CD4-positive, CD25-positive, alpha-beta regulatory T cell (primary cell): ENCODE measurements at regions not wholly inside any gene's neighbourhood (a gene's known extent, or its start where the extent isn't known, plus 50 kb on each side); places are given as distances from the start of the nearest gene placed in this dataset.

ENCODE experiments used
- ATAC-seq, 2 donors: fragments of 150-1000 bp; cut with Tn5 transposase; one replicate each; pipeline ENCODE4 v1.10.0; 2021; ENCODE audit warnings: low read depth in 2 of 2, moderate number of reproducible peaks in 2 of 2, moderate library complexity in 1 of 2
- DNase-seq, 3 donors: peaks; one replicate each; pipeline versions ENCODE4 v3.0.0 to v3.0.0-alpha.2; 2012 to 2022; ENCODE audit warnings: mixed read lengths in 1 of 3
- H3K27ac ChIP-seq: one replicate; pipeline ENCODE4 v1.7.0; 2013; ENCODE audit warnings: mild to moderate bottlenecking, low read length; ENCODE audit not compliant: insufficient read depth, poor library complexity, severe bottlenecking
- H3K27me3 ChIP-seq: one replicate; pipeline ENCODE4 v1.7.0; 2013; ENCODE audit warnings: low read length; ENCODE audit not compliant: control insufficient read depth, insufficient read depth
- H3K36me3 ChIP-seq: one replicate; pipeline ENCODE4 v1.7.0; 2013; ENCODE audit warnings: mild to moderate bottlenecking, low read length, moderate library complexity; ENCODE audit not compliant: control insufficient read depth, insufficient read depth
- H3K4me1 ChIP-seq: 2 replicates; pipeline ENCODE4 v1.7.0; 2013; ENCODE audit warnings: mild to moderate bottlenecking, low read length; ENCODE audit not compliant: insufficient read depth, control insufficient read depth, poor library complexity, severe bottlenecking
- H3K4me3 ChIP-seq: one replicate; pipeline ENCODE4 v1.7.0; 2013; ENCODE audit warnings: low read depth, mild to moderate bottlenecking, low read length, moderate library complexity
- H3K9me3 ChIP-seq, 2 experiments: 1 replicate in 1 of 2; 2 replicates in 1 of 2; pipeline ENCODE4 v1.7.0; 2013; ENCODE audit warnings: low read length in 2 of 2, mild to moderate bottlenecking in 1 of 2, moderate library complexity in 1 of 2; ENCODE audit not compliant: control insufficient read depth in 2 of 2
- H3K27ac Mint-ChIP-seq, 3 donors: one replicate each; pipeline ENCODE4 v1.8.0; 2020 to 2022; ENCODE audit warnings: mild to moderate bottlenecking in 3 of 3, mixed read lengths in 3 of 3, moderate library complexity in 2 of 3
- H3K27me3 Mint-ChIP-seq: one replicate; pipeline ENCODE4 v1.8.0; 2022; ENCODE audit warnings: mild to moderate bottlenecking, mixed read lengths
- H3K36me3 Mint-ChIP-seq: one replicate; pipeline ENCODE4 v1.8.0; 2020; ENCODE audit warnings: mixed read lengths
- H3K4me1 Mint-ChIP-seq, 4 donors: one replicate each; pipeline ENCODE4 v1.8.0; 2020 to 2022; ENCODE audit warnings: mixed read lengths in 4 of 4, mild to moderate bottlenecking in 1 of 4
- H3K4me3 Mint-ChIP-seq, 4 donors: one replicate each; pipeline ENCODE4 v1.8.0; 2020 to 2022; ENCODE audit warnings: mild to moderate bottlenecking in 4 of 4, mixed read lengths in 4 of 4, moderate library complexity in 3 of 4
- H3K9me3 Mint-ChIP-seq, 7 donors: one replicate each; pipeline ENCODE4 v1.8.0; 2020 to 2022; ENCODE audit warnings: mixed read lengths in 7 of 7, mild to moderate bottlenecking in 3 of 7, moderate library complexity in 2 of 7

DNA sequence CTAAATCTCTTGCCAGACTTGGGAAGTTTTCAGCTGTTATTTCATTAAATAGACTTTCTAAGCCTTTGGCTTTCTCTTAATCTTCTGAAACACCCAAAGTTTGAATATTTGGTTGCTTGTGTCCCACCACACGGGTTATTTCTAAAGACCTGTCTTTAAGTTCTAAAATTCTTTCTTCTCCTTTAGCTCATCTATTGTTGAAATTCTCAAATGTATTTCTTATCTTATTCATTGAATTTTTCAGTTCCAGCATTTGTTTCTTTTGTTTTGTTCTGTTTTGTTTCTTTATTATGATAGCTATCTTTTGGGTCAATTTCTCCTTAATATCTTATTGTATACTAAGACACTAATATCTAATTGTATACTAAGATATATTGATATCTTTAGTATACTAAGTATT is 97.0 kb downstream of the ARRDC4 start:
- Histone ChIP-seq H3K4me1 (no peaks in the 10 kb centered on the region), H3K36me3 (no peaks in the 10 kb centered on the region), H3K27ac (no peak overlapping the region), H3K4me3 (no peak overlapping the region), H3K9me3 (peaks cover 8 to 12% of the 10 kb centered on the region in 2 experiments), H3K27me3 (no peaks in the 10 kb centered on the region)
- peaks cover 0 to 43% (median 8%) of the 10 kb centered on the region in 7 donors for H3K9me3 Mint-ChIP-seq
- no peaks in the 10 kb centered on the region for H3K36me3 Mint-ChIP-seq
- H3K27ac Mint-ChIP-seq, result no peak overlapping the region
- DNase-seq, result no peak
- H3K4me1 Mint-ChIP-seq, result no peaks in the 10 kb centered on the region
- no peak for ATAC-seq
- no peaks in the 10 kb centered on the region for H3K27me3 Mint-ChIP-seq
- H3K4me3 Mint-ChIP-seq, result no peak overlapping the region

DNA sequence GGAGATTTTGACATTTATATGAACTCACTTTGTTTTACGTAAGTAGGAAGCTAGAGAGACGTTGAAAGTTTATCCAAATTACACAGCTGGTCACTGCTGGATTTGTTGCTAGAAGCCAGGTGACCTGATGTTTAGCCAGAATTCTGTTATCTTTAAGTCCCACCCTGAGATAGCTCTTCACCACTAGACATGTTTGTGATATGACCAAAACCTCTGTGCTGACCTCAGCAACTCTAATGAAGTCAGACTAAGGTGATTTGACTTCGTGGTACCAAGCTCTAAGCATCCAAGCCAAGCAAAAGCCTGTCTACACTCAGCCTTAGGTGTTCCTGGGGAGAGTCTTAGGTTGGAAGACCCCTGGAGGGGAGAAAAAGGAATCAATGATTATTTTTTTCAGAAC is 102.4 kb downstream of the ARRDC4 start:
- no peak for ATAC-seq
- no peak for DNase-seq

DNA sequence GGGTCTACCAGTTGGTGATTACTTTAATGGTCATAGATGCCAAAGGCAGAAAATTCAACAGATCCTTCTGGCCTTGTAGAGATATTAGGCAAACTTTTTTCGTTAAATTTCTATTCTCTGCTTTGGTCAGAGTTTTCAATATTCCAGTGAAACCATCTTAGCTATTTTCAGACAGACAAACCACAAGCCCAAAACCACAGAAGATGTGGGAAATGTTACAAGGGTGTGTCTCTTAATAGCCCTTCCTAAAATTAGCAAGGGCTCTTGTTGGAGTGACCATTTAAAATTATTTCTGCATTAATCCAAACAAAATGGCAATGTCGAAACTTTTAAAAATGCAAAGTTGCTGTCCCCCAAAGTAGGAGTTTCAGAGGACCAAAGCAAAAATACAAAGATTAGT is 102.8 kb downstream of the ARRDC4 start:
- ATAC-seq (no peak), DNase-seq (no peak)
- Mint-ChIP-seq H3K4me1 (no peaks in the 10 kb centered on the region), H3K36me3 (no peaks in the 10 kb centered on the region), H3K27ac (no peak overlapping the region), H3K4me3 (no peak overlapping the region), H3K27me3 (peaks cover 1% of the 10 kb centered on the region), H3K9me3 (peaks cover 0 to 18% (median 4%) of the 10 kb centered on the region in 7 donors)
- H3K36me3 ChIP-seq, result no peaks in the 10 kb centered on the region
- H3K27ac ChIP-seq, result no peak overlapping the region
- no peaks in the 10 kb centered on the region for H3K4me1 ChIP-seq
- no peak overlapping the region for H3K4me3 ChIP-seq
- no peaks in the 10 kb centered on the region for H3K27me3 ChIP-seq
- no peaks in the 10 kb centered on the region for H3K9me3 ChIP-seq

More for the DNA sequence above, 102.4 kb downstream of the ARRDC4 start:
- no peaks in the 10 kb centered on the region for H3K36me3 ChIP-seq
- Mint-ChIP-seq H3K4me1 (no peaks in the 10 kb centered on the region), H3K4me3 (no peak overlapping the region), H3K9me3 (peaks cover 0 to 22% (median 7%) of the 10 kb centered on the region in 7 donors), H3K36me3 (no peaks in the 10 kb centered on the region), H3K27me3 (no peaks in the 10 kb centered on the region), H3K27ac (no peak overlapping the region)
- H3K27ac ChIP-seq, result no peak overlapping the region
- H3K9me3 ChIP-seq, result peaks cover 3% of the 10 kb centered on the region in 2 experiments
- no peaks in the 10 kb centered on the region for H3K4me1 ChIP-seq
- H3K27me3 ChIP-seq, result no peaks in the 10 kb centered on the region
- H3K4me3 ChIP-seq, result no peak overlapping the region

DNA sequence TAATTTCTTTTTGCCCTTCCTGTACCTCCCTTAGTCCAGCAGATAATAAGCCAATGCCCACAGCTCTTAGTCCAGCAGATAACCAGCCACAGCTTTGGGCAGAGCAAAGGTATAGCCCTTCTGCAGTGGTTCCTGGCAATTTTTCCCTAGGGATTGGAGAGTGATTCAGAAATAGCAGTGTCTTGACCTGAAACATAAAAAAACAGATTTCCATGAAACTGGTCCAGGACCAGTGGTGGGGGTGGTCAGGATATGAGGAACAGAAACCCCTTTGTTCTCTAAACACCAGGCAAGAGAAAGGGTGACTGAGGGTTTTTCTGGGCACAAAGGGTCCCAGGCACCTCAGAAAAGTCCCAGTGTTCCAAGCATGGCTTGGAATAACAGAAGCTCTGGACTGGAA is 103.4 kb downstream of the ARRDC4 start:
- Mint-ChIP-seq H3K27me3 (peaks cover 4% of the 10 kb centered on the region), H3K4me1 (no peaks in the 10 kb centered on the region)

DNA sequence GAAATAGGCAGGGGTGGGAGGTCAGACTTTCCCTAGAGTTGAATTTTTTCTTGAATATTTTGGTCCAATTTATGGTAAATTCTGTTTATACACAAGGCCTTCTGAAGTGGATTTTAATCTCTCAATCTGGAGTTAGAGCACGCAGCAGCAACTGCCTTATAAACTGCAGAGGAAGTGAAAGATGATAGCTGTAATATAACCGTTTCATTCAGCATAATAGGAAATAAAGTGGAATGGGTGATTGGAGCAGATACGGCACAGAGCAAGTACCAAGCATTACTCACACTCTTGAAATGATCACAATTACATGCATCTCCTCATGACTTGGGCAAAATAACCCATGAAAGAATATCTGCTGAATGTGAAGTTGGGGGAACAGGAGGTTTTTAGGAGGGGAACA is 106.8 kb downstream of the ARRDC4 start:
- DNase-seq, result no peak
- no peak overlapping the region for H3K27ac Mint-ChIP-seq
- H3K4me3 Mint-ChIP-seq, result no peak overlapping the region
- no peak overlapping the region for H3K4me3 ChIP-seq
- peaks cover 4% of the 10 kb centered on the region for H3K27me3 Mint-ChIP-seq
- H3K27ac ChIP-seq, result no peak overlapping the region
- no peaks in the 10 kb centered on the region for H3K36me3 Mint-ChIP-seq
- H3K9me3 Mint-ChIP-seq, result peaks cover 0 to 3% (median 0%) of the 10 kb centered on the region in 7 donors
- no peaks in the 10 kb centered on the region for H3K9me3 ChIP-seq
- no peak for ATAC-seq
- H3K36me3 ChIP-seq, result no peaks in the 10 kb centered on the region
- H3K4me1 Mint-ChIP-seq, result no peaks in the 10 kb centered on the region
- no peaks in the 10 kb centered on the region for H3K4me1 ChIP-seq
- H3K27me3 ChIP-seq, result no peaks in the 10 kb centered on the region

More for the DNA sequence above, 103.4 kb downstream of the ARRDC4 start:
- Mint-ChIP-seq H3K36me3 (no peaks in the 10 kb centered on the region), H3K4me3 (no peak overlapping the region), H3K27ac (no peak overlapping the region), H3K9me3 (peaks cover 0 to 14% (median 0%) of the 10 kb centered on the region in 7 donors)
- Histone ChIP-seq H3K27ac (no peak overlapping the region), H3K36me3 (no peaks in the 10 kb centered on the region), H3K4me1 (no peaks in the 10 kb centered on the region), H3K9me3 (no peaks in the 10 kb centered on the region), H3K27me3 (no peaks in the 10 kb centered on the region), H3K4me3 (no peak overlapping the region)
- DNase-seq (no peak), ATAC-seq (no peak)

DNA sequence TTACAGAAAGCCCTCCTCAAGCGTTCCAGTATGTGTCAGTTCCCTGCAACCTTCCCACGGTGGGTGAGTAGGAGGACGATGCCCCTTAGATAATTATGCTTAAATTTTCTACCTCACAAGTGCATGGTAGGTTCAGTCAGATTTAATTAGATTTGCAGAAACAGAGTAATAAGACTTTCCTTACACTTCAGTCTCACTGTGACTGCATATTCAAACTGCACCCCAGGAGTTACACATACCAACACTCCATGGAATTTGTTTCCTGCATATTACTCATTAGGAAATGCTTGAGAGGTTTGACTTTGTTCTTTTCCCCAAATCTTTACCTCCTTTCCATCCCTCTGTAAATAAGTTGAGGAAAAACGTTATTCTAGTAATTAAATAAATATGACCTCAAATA is 108.8 kb downstream of the ARRDC4 start:
- no peaks in the 10 kb centered on the region for H3K36me3 Mint-ChIP-seq
- Histone ChIP-seq H3K4me3 (no peak overlapping the region), H3K27ac (no peak overlapping the region), H3K36me3 (no peaks in the 10 kb centered on the region), H3K27me3 (no peaks in the 10 kb centered on the region), H3K4me1 (no peaks in the 10 kb centered on the region), H3K9me3 (no peaks in the 10 kb centered on the region)
- no peaks in the 10 kb centered on the region for H3K4me1 Mint-ChIP-seq
- peaks cover 0 to 5% (median 0%) of the 10 kb centered on the region in 7 donors for H3K9me3 Mint-ChIP-seq
- peaks cover 4% of the 10 kb centered on the region for H3K27me3 Mint-ChIP-seq
- no peak overlapping the region for H3K4me3 Mint-ChIP-seq
- ATAC-seq (no peak), DNase-seq (no peak)
- H3K27ac Mint-ChIP-seq, result no peak overlapping the region

DNA sequence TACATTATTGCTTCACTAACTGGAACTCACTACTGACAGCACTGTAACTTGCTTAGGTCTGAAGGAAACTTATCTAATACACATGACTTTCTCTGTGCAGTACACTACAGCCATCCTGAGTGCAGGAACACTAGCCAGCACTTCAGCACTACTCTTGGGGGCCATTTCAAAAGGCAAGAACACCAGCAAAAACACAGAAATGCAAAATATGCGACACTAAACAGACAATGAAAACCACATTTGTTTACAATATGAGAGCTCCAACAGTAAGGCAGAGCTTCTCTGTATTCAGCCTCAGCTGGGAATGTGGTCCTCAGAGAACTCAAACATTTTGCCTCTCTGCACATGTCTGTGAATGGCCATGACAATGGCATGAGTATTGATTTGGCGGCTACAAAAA is 109.6 kb downstream of the ARRDC4 start:
- no peaks in the 10 kb centered on the region for H3K9me3 ChIP-seq
- H3K4me1 Mint-ChIP-seq, result no peaks in the 10 kb centered on the region
- no peaks in the 10 kb centered on the region for H3K36me3 ChIP-seq
- H3K27me3 Mint-ChIP-seq, result peaks cover 4% of the 10 kb centered on the region
- no peak for ATAC-seq
- peaks cover 0 to 5% (median 0%) of the 10 kb centered on the region in 7 donors for H3K9me3 Mint-ChIP-seq
- H3K27ac Mint-ChIP-seq, result no peak overlapping the region
- H3K4me1 ChIP-seq, result no peaks in the 10 kb centered on the region
- H3K27ac ChIP-seq, result no peak overlapping the region
- no peaks in the 10 kb centered on the region for H3K36me3 Mint-ChIP-seq
- DNase-seq, result no peak
- no peak overlapping the region for H3K4me3 ChIP-seq
- H3K4me3 Mint-ChIP-seq, result no peak overlapping the region
- no peaks in the 10 kb centered on the region for H3K27me3 ChIP-seq

DNA sequence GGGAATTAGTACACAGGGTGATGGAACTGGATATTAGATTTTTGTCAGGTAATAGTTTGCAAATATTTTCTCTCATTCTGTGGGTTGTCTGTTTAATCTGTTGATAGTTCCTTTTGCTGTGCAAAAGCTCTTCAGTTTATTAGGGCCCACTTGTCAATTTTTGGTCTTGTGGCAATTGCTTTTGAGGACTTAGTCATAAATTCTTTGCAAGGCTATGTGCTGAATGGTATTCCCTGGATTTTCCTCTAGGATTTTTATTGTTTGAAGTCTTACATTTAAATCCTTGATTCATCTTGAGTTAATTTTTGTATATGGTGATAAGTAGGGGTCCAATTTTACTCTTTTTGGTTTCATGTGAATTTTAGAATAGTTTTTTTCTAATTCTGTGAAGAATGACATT is 111.3 kb downstream of the ARRDC4 start:
- Histone ChIP-seq H3K9me3 (no peaks in the 10 kb centered on the region), H3K36me3 (no peaks in the 10 kb centered on the region), H3K4me1 (no peaks in the 10 kb centered on the region), H3K27me3 (no peaks in the 10 kb centered on the region), H3K4me3 (no peak overlapping the region), H3K27ac (no peak overlapping the region)
- H3K36me3 Mint-ChIP-seq, result no peaks in the 10 kb centered on the region
- ATAC-seq (no peak), DNase-seq (no peak)
- peaks cover 0 to 5% (median 0%) of the 10 kb centered on the region in 7 donors for H3K9me3 Mint-ChIP-seq
- H3K4me1 Mint-ChIP-seq, result no peaks in the 10 kb centered on the region
- H3K27me3 Mint-ChIP-seq, result peaks cover 4% of the 10 kb centered on the region
- H3K4me3 Mint-ChIP-seq, result no peak overlapping the region
- no peak overlapping the region for H3K27ac Mint-ChIP-seq
